GM12892 (cell line): ENCODE measurements at regions not wholly inside any gene's neighbourhood (a gene's known extent, or its start where the extent isn't known, plus 50 kb on each side); places are given as distances from the start of the nearest gene placed in this dataset.
"Not testable (repeated sequence)": the region's sequence is repeated elsewhere in the genome, so short reads cannot be mapped to it uniquely, and the experiment has no call there.

Experiments used
- DNase-seq: peaks from one replicate; pipeline ENCODE4 v3.0.0; 2011; ENCODE audit not compliant: insufficient read length
- FAIRE-seq: peaks from 2 replicates; lab custom pipeline; 2011; peaks lifted over from hg19 to GRCh38; lab: Jason Lieb, UNC
- POLR2A ChIP-seq: IDR thresholded peaks from 2 replicates; pipeline ENCODE4 v1.6.1; 2011; ENCODE audit warnings: low read depth, low read length, control low read depth
- POLR2AphosphoS5 ChIP-seq: IDR thresholded peaks from 2 replicates; pipeline ENCODE4 v1.6.1; 2011; ENCODE audit warnings: low read depth, low read length, control low read depth
- TAF1 ChIP-seq: IDR thresholded peaks from 2 replicates; pipeline ENCODE4 v1.6.1; 2011; ENCODE audit warnings: low read depth, mild to moderate bottlenecking, control low read depth, low read length, borderline replicate concordance

DNA sequence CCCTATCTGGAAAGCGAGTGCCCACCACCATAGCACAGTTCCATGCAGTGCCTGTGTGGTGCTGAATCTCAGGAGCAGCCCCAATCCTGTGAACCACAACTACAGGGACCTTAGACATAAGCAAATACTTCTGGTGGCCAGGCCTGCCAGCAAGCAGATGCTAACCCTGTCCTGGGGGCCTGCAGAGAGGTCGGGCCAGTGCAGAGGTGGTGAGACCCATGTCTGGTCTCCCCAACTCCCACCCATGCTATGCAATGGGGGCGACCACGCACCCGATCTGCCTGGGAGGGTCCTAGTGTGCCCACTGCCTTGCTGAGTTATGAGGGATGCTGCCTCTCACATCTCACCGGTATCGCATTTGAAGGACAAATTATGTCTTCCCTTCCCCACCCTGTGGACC is 151.6 kb upstream of the ZNF337 start:
- DNase-seq (no peak), FAIRE-seq (no peak)
- no peak for TF ChIP-seq TAF1
- no peak for TF ChIP-seq POLR2AphosphoS5
- no peak for TF ChIP-seq POLR2A

DNA sequence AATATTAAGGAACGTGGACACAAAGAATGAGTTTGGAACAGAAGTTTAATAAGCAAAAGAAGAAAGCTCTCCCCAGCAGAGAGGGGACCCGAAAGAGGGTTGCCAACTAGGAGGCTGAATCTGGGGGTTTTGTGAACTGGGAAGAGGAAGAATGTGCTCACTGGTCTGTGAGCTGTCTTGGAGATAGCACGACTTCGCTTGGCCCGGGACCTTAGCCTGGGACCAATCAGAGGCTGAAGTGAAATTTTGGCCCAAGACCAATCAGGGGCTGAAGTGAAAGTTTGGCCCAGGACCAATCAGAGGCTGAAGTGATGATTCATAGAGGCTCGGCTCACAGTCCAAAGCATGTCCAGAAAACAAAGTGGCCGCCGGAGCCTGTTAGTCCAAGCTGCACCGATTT is 148.0 kb upstream of the ZNF337 start:
- DNase-seq, FAIRE-seq: not testable (repeated sequence)

DNA sequence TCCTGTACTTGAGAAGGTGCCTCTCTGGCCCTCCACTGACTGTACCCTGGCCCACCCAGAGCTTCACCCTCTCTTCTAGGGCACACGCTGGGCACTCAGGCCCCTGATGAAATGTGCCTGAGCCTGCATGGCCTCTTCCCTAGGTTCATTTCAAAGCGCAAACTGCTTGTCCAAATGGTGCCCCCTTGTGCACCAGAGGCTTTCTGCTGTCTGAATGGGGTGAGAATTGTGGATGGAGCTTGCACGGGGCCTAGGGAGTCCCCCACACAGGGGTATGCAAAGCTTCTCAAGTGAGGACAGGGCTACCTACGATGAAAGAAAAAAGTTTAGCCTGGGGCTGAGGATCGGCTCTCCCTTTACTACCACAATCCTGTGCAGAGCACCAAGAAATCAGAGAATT is 116.9 kb upstream of the ZNF337 start:
- not testable (repeated sequence) for FAIRE-seq, DNase-seq

DNA sequence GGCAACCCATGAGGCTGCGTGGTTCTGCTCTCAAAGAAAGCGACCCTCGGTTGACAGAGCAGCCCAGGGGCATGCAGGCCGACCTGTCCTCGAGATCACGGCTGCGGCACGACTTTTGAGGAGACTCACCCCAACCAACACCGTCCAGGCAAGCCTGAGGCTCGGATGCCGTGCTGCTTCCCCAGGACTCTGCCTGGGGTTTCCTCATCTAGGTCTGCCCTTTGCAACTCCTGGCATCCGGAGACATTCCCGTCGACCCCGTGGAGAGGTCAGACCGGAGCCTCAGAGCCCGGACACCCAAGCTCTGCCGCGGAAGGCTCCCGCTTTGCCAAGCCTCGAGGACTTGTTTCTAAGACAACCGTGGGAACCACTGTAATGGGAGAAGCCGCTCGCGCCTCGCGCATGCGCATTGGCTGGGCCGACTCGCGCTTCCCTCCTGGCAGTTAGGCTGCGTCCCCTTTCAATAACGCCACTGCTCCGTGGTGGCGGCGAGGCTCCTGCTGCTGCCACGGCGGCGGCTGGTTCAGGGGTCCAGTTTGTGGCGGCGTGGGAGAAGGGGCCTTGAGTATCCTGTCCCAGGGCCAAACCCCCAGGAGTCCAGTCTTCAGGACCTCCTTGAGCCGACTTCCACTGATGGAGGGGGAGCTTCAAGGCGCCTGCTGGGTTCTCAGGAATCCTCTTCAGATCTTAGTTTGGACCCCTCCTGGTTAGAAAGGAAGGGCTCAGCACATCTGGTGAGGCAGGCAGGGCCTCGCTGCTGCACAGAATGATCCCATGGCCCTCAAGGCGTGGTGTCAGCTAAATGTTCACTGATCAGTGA is 101.7 kb upstream of the ZNF337 start:
- not testable (repeated sequence) for FAIRE-seq, DNase-seq

DNA sequence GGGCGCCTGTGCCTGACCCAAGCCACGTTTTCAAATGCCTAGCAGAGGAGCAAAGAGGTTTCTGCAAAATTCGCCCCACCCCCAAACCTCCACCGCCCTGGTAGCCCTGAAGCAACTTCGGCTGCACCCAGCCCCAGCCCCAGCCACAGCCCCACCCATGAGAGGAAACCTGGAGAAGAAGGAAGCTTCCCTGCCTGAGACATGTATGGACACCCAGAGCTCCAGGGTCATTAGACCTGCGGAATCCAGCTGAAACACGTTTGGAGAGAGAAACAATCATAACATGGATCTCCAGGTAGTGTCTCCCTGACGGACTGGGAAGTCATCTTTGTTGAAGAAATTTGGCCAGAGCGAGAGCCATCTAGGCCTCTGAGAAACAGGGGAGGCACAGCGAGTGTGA is 100.4 kb upstream of the ZNF337 start:
- not testable (repeated sequence) for DNase-seq, FAIRE-seq

DNA sequence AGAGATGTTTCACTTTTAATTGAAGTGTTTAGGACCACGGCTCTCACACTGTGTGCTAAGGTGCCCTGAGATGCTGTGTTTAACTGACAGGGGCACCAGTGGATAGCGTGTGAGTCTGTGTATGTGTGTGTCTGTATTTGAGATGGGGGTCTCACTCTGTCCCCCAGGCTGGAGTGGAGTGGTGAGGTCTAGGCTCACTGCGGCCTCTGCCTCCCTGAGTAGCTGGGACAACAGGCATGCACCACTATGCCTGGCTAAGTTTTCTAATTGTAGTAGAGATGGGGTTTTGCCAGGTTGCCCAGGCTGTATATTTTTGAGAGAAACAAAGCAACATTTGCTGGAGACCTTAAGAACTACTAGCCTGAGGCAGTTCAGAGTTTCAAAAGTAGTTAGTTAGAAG is 80.6 kb upstream of the ZNF337 start:
- DNase-seq, FAIRE-seq: not testable (repeated sequence)

DNA sequence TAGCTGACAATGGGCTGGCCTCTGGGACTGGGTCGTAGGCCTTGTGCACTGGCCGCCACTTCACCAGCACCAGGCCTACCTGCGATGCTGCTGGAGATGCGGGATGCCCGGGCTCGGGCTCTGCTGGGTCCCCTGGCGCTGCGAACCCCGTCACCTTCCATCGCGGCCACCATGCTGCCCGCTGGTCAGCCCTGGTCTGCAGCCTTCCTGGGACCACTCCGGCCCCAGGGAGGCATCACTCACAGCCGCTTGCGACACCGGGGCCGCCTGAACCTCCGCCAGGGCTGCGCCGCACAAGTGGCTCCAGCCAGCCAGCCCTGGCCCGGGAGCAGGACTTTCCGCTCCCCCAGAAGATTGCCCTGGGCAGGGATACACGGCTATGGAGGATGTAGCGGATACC is 78.1 kb upstream of the ZNF337 start:
- DNase-seq, FAIRE-seq: not testable (repeated sequence)

DNA sequence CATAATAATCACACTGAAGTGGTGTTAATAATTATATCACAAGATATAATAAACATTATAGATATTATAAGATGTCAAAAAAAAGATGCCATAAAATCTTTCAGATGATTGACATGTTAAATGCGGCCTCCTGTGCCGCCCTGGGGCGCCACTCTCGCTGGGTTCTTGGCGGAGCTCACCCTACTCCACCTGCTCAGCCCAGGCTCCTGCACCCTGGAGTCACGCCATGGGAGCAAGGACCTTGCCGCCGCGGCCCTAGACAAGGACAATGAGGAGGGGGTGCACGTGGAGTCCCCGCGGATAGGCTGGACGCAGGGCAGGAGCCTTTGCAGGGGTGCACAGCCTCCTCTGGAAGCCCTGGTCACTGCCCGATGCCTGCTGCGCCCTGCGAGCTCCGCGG is 77.5 kb upstream of the ZNF337 start:
- FAIRE-seq, DNase-seq: not testable (repeated sequence)

DNA sequence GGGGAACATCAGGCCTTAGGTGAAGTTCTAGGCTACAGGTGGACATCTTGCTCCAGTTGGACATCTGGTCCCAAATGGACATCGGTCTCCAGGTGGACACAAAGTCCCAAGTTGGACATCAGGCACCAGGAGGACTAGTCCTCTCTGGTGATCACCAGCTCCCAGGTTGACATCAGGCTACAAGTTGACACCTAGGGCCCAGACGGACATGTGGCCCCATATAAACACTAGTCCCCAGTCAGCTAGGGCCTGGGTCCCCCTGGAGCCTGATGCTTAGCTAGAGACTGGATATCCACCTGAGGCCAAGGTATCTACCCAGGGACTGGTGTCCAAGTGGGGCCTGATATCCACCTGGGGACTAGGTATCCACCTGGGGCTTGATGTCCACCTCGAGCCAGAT is 75.8 kb upstream of the ZNF337 start:
- FAIRE-seq, DNase-seq: not testable (repeated sequence)

DNA sequence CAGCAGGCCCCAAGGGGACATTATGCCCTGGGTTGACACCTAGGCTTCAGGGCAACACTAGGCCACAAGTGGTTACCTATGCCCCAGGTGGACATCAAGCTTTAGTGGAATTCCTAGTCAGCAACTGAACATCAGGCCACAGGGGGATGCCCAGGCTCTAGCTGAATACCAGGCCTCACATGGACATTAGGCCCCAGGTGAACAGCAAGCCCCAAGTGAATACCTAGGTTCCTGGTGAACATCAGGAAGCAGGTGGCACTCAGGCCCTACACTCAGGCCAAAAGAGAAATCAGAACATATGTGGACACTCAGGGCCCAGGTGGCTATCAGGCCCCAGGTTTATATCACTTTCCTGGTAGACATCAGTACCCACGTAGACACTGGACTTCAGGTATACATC is 75.2 kb upstream of the ZNF337 start:
- not testable (repeated sequence) for DNase-seq, FAIRE-seq

DNA sequence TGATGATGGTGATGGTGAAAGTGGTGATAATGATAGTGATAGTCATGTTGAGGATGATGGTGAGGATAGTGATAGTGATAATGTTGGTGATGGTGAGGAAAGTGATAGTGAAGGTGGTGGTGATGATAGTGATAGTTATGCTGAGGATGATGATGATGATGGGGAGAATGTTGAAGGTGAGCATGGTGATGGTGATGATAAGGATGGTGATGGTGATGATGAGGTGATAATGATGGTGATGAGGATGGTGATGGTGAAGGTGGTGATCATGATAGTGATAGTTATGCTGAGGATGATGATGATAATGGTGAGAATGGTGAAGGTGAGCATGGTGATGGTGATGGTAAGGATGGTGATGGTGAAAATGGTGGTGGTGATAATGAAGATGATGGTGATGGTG is 64.9 kb upstream of the ZNF337 start:
- no peak for FAIRE-seq

DNA sequence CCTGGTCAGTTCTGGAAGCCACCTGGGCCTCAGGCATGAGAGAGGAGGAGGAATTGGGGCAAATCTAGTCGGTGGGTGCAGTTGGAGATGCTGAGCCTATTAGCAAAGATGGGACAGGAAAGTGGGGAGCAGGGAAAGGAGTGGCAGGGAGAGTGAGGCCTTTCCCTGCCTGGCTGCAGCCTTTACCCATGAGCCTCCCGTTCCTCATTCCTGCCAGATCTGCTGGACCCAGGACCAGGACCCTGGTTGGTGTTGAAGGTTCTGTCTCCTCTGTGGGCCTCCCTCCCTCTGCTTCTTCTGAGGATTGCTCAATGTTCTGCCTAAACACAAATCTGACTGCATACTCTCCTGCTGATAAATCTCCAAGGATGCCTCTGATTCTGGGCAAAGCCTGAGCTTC is 64.4 kb upstream of the ZNF337 start:
- FAIRE-seq, DNase-seq: not testable (repeated sequence)

More for the DNA sequence above, 64.9 kb upstream of the ZNF337 start:
- DNase-seq = no peak
- no peak for TF ChIP-seq POLR2A
- TF ChIP-seq TAF1 = no peak
- no peak for TF ChIP-seq POLR2AphosphoS5

DNA sequence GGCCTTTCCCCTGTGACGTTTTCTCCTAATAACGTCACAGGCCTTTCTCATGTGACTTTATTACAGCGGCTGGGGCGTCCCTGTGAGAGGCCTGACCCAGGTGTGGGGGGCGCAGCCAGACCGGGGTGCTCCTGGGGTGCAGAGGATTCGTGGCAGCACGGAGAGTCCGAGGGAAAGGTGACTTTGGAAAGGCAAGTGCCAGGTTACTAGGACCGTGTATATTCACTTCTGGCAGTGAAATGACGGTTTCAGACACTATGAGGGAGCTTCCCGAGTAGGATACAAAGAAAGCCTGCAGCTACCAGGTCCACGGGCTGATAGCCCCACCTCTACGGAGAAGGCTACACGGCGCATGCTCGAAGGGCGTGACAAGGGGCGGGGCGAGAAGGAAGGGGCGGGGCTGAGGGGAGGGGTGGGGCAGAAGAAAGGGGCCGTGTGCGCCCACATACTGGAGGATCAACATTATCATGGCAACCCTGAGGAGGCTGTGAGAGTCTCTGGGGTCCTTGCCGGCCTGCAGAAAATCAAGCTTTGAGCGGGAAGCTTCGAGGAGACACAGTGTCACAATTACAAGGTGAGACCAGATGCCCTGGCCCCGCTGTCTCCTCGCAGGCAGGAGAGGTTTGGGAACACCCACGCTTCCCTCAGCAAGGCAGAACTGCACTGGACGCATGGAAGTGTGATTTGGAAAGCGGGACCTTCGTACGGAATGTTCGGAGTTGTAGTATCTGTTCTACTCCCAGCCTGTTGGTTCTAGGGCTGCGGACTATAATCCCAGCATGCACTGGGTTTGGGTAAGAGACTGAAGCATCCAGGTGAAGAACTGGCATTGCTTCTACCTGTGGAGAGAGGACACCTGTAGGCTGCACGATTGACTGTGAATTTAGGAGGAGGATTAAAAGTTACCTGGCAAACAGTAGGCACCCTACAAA is 54.4 kb upstream of the ZNF337 start:
- FAIRE-seq (peak; percentile 66), DNase-seq (peak; percentile 39)
- no peak for TF ChIP-seq TAF1
- TF ChIP-seq POLR2AphosphoS5 = no peak
- no peak for TF ChIP-seq POLR2A

DNA sequence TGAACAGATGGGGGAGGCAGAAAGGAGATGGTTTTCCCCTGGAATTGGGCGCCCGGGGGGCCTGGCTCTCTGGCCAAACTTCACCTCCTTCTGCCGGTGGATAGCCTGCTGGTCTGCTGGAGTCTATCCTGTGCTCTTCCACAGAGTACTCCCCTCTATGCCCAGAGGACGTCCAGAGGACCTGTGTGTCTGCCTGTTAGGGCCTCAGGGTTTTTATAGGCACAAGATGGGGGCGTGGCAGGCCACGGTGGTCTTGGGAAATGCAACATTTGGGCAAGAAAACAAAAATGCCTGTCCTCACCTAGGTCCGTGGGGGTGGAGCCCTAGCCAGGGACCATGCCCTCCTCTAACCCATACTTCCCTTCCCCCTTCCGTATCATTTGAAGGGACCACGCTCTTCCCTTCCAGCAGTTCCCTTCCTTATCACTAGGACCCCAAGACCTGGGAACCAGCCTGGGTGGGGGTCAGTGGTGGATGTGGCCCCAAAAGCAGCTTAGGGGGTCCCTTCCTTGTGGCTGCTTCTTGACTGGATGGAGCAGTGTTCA is 53.6 kb upstream of the ZNF337 start:
- no peak for TF ChIP-seq POLR2A
- TF ChIP-seq TAF1 = no peak
- TF ChIP-seq POLR2AphosphoS5 = no peak
- DNase-seq = no peak
- no peak for FAIRE-seq
